VCaP (cell line): ENCODE measurements at regions not wholly inside any gene's neighbourhood (a gene's known extent, or its start where the extent isn't known, plus 50 kb on each side); places are given as distances from the start of the nearest gene placed in this dataset.

Experiments used
- H3K27ac ChIP-seq: fragments of 450-650 bp; 2 replicates; pipeline ENCODE4 v1.5.1; 2017
- CTCF ChIP-seq: fragments of 450-650 bp; conservative IDR thresholded peaks from 2 replicates; pipeline ENCODE4 v1.5.1; 2017; ENCODE audit warnings: mild to moderate bottlenecking, moderate library complexity

DNA sequence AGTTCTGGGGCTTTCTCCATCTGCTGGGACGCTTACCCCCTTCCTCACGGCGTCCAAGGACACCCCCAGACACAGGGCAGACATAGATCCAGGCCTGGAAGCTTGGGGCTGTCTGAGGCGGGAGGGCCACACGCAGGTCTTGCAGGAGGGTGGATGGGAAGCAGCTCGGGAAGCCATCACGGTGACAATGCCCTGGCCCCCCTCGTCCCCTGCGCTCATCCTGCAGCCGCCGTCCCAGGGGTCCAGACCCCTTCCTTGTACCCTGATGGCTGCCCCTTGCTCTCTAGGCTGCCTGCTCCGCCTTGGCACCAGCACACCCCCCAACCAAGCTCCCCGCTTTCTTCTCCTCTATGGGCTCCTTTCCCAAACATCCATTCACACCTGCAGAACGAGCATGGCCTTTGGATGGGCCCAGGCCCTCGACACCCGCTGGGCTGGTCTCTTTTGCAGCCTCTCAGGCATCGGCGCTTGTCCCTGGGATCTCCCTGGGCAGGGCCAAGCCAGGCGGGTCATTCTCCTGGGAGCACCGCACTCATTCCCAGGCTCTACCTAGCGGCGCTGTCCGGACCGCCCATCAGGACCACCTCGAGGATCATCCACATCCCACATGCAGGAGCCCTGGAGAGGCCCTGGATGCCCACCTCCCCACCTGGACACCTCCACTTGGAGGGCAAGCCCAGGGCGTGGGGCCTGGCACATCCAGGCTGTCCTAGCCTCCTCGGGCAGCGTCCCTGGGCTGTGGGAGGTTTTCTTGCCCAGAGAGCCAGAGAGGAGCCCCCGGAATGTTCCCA lies 274.9 kb downstream of the NDUFA10 start:
- no peak overlapping the region for H3K27ac ChIP-seq

DNA sequence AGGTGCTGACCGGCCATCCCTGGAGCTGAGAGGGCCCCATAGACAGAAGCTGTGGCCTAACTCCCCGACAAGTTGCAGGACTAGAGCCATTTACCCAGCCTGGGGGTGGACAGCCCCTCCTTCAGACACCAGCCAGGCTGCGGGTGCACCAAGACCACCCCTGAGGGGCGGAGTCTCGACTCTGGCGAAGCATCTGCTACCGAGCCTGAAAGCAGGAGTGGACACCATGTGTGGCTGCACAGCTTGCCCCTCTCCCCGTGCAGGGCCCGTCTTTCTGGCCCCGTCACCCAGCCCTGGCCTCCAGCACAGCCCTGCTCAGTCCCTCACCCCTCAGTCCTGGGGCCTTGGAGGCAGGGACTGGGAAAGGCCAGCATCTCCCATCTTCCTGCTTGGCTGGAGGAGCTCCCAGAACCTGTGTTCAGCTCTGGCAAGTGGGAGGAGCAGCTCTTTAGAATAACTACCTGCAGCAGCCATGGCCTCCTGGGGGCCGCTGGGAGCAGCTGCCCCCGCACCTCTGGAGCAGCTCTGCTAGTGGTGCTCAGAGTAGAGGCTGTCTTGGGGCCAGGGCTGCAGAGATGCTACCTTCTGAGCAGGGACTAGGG lies 275.8 kb downstream of the NDUFA10 start:
- TF ChIP-seq CTCF = no peak

More for the DNA sequence above, 274.9 kb downstream of the NDUFA10 start:
- TF ChIP-seq CTCF = no peak

GRCh38 chr2:239748811-239749210 lies 276.3 kb downstream of the NDUFA10 start:
- no peak overlapping the region for H3K27ac ChIP-seq
- no peak for TF ChIP-seq CTCF

More for the DNA sequence above, 275.8 kb downstream of the NDUFA10 start:
- H3K27ac ChIP-seq = no peak overlapping the region

GRCh38 chr2:239747771-239748170 lies 277.4 kb downstream of the NDUFA10 start:
- no peak for TF ChIP-seq CTCF
- no peak overlapping the region for H3K27ac ChIP-seq

DNA sequence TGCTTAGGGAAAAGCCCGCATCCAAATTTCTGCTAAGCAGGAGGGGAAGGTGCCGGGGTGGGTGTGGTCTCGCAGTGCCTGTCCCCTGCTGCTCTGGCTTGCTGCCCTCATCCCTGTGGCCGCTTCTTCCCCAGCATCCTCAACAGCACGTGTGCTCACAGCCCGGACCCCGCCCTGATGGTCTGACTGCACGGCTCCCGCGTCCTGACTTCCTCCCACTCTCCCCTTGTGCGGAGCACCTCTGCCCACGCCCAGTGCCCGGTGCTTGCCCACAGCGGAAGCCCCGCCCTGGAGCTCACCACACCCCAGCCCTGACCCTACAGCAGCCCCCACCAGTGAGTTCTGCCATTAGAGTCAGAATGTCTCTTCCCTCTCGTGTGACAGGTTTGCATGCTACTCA lies 277.9 kb downstream of the NDUFA10 start:
- H3K27ac ChIP-seq = no peak overlapping the region
- no peak for TF ChIP-seq CTCF

DNA sequence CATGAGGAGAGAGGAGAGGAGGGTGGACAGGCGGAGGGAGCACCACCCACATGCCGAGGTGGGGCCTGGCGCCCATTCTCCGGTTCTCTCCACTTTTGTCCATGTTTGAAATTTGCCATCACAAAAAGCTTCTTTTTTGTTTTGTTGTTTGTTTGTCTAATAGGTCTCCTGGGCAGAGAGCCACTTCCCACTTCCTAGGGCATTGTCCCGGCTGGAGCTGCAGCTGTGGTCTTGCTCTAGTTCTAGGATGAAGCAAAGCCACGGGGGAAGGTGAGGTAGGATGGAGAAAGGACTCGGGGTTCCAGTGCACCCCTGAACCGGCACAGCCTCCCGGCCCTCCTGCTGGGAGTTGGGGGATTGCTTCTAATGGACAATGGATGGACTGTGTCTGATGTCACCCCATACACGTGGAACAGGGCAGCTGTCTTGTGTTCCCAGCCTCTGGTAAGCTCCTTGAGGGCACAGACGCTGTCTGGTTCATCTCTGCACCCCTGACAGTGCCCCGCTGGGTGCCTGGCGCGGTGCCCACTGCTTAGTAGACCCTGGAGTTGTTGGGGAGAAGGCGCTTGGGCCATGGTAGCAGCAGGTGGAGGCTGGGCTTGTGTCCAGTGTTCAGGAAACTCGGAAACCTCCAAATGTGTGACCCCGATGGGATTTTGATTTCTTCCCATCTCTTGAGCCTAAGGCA lies 278.4 kb downstream of the NDUFA10 start:
- H3K27ac ChIP-seq = no peak overlapping the region
- TF ChIP-seq CTCF = no peak

DNA sequence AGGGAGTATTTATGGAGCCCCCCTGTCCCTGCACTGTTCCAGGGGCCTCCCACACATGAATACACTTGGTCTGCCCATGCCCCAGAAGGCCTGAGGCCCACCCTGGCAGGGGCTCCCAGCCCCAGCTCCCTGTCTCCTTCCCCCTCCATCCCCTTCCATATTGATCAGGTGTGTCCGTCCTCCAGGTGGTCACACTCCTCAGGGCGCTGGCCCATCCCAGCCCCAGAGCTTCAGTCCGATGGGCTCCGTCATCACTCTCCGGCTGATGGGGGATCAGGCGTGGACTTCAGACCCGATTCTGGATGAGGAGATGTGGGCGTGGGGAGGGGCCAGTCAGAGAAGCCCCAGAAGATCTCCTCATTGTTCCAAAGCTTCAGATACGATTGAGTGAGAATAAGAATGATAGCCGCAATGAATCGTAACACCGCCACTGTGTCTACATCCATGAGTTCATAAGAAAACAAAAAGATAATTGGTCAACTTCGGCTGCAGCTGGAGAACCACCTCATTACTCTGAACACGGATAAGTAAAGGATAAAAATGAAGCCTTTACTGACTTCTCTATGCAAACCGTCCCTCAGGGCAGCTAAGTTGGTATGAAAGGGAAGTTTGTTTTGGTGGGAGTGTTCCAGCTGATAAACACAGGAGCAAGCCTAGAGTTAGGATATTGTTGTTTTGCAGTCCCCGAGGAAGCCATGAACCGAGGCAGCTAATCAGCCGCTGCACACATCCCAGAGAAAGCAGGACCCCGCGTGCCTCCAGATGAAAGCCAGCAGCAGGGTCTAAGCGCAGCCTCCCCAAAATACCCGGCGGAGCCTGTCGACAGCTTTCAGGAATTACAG lies 279.5 kb downstream of the NDUFA10 start:
- no peak for TF ChIP-seq CTCF
- H3K27ac ChIP-seq = no peak overlapping the region
